Tibial artery (tissue), 4 donors: ENCODE measurements at regions not wholly inside any gene's neighbourhood (a gene's known extent, or its start where the extent isn't known, plus 50 kb on each side); places are given as distances from the start of the nearest gene placed in this dataset.

ENCODE experiments used
- DNase-seq, 2 donors: peaks; one replicate each; pipeline ENCODE4 v3.0.0-alpha.2; 2019
- H3K27ac ChIP-seq, 2 donors: fragments of 200-600 bp; sonication (generic) in 1 of 2; 1 replicate in 1 of 2; 2 replicates in 1 of 2; pipeline ENCODE4 v1.5.1; 2018 to 2019; ENCODE audit warnings: mild to moderate bottlenecking in 1 of 2
- H3K27me3 ChIP-seq, 2 donors: fragments of 200-600 bp; sonication (generic) in 1 of 2; one replicate each; pipeline versions ENCODE4 v1.5.1 to v1.6.0; 2016 to 2019
- H3K36me3 ChIP-seq, 3 donors: fragments of 200-600 bp; sonication (generic) in 2 of 3; one replicate each; pipeline ENCODE4 v1.5.1; 2016 to 2019; ENCODE audit warnings: mild to moderate bottlenecking in 2 of 3
- H3K4me1 ChIP-seq, 4 donors: fragments of 200-600 bp; sonication (generic) in 2 of 4; 1 replicate in 3 of 4; 2 replicates in 1 of 4; pipeline ENCODE4 v1.5.1; 2016 to 2019
- H3K4me3 ChIP-seq, 2 donors: fragments of 200-600 bp; sonication (generic) in 1 of 2; 1 replicate in 1 of 2; 2 replicates in 1 of 2; pipeline ENCODE4 v1.5.1; 2018 to 2019; ENCODE audit warnings: mild to moderate bottlenecking in 2 of 2
- H3K9me3 ChIP-seq, 3 donors: fragments of 200-600 bp; sonication (generic) in 1 of 3; one replicate each; pipeline ENCODE4 v1.5.1; 2016 to 2019
- CTCF ChIP-seq, 2 experiments: fragments of 200-600 bp in 1 of 2; fragments of 450-650 bp in 1 of 2; IDR thresholded peaks; one replicate each; pipeline ENCODE4 v1.5.1; 2017 to 2019; ENCODE audit warnings: antibody characterized with exemption in 2 of 2, mild to moderate bottlenecking in 1 of 2, moderate library complexity in 1 of 2
- intact Hi-C: fragments of 100-400 bp; cut with DNase I; formaldehyde crosslinking; loops from one replicate; pipeline ENCODE4 v1.15.0; 2023; ENCODE audit warnings: low total_unique reads

- Histone ChIP-seq H3K9me3 (no peaks in the 10 kb centered on the region), H3K36me3 (no peaks in the 10 kb centered on the region), H3K4me3 (no peak overlapping the region), H3K27me3 (no peaks in the 10 kb centered on the region), H3K4me1 (no peaks in the 10 kb centered on the region), H3K27ac (no peak overlapping the region)
- DNase-seq: no peak
- intact Hi-C loops: no loop called here
- no peak for TF ChIP-seq CTCF (IDR thresholded peaks at IDR 0.05)
Observed at GRCh38 chr21:15566703-15567102, 163.1 kb upstream of the USP25 start.

GRCh38 chr21:15567191-15567590 is 162.6 kb upstream of the USP25 start:
- DNase-seq: no peak
- Histone ChIP-seq H3K9me3 (no peaks in the 10 kb centered on the region), H3K27me3 (no peaks in the 10 kb centered on the region), H3K4me1 (no peaks in the 10 kb centered on the region), H3K36me3 (no peaks in the 10 kb centered on the region), H3K4me3 (no peak overlapping the region), H3K27ac (no peak overlapping the region)
- no peak for TF ChIP-seq CTCF (IDR thresholded peaks at IDR 0.05)
- intact Hi-C loops: no loop called here

- Histone ChIP-seq H3K4me1 (no peaks in the 10 kb centered on the region), H3K27ac (no peak overlapping the region), H3K9me3 (no peaks in the 10 kb centered on the region), H3K27me3 (no peaks in the 10 kb centered on the region), H3K4me3 (no peak overlapping the region), H3K36me3 (no peaks in the 10 kb centered on the region)
- intact Hi-C loops: no loop called here
- no peak for TF ChIP-seq CTCF (IDR thresholded peaks at IDR 0.05)
- DNase-seq: no peak
Observed at GRCh38 chr21:15568516-15568915, 161.3 kb upstream of the USP25 start.

- H3K27ac ChIP-seq: no peak overlapping the region
- H3K27me3 ChIP-seq: no peaks in the 10 kb centered on the region
- TF ChIP-seq CTCF (IDR thresholded peaks at IDR 0.05): no peak
- no peaks in the 10 kb centered on the region for H3K9me3 ChIP-seq
- H3K4me3 ChIP-seq: no peak overlapping the region
- no peaks in the 10 kb centered on the region for H3K4me1 ChIP-seq
- no peaks in the 10 kb centered on the region for H3K36me3 ChIP-seq
- intact Hi-C loops: no loop called here
- DNase-seq: no peak
Observed at GRCh38 chr21:15586752-15587427, 142.9 kb upstream of the USP25 start.

- H3K36me3 ChIP-seq: no peaks in the 10 kb centered on the region
- intact Hi-C loops: no loop called here
- H3K27ac ChIP-seq: no peak overlapping the region
- H3K9me3 ChIP-seq: no peaks in the 10 kb centered on the region
- no peaks in the 10 kb centered on the region for H3K4me1 ChIP-seq
- DNase-seq: no peak
- no peaks in the 10 kb centered on the region for H3K27me3 ChIP-seq
- TF ChIP-seq CTCF (IDR thresholded peaks at IDR 0.05): peak; percentile 38 to 44
- no peak overlapping the region for H3K4me3 ChIP-seq
Observed at GRCh38 chr21:15592271-15592860, 137.4 kb upstream of the USP25 start.
